ENCODE measurements at regions not wholly inside any gene's neighbourhood (a gene's known extent, or its start where the extent isn't known, plus 50 kb on each side); places are given as distances from the start of the nearest gene placed in this dataset.
"Not testable (repeated sequence)": the region's sequence is repeated elsewhere in the genome, so short reads cannot be mapped to it uniquely, and the experiment has no call there.

DNA sequence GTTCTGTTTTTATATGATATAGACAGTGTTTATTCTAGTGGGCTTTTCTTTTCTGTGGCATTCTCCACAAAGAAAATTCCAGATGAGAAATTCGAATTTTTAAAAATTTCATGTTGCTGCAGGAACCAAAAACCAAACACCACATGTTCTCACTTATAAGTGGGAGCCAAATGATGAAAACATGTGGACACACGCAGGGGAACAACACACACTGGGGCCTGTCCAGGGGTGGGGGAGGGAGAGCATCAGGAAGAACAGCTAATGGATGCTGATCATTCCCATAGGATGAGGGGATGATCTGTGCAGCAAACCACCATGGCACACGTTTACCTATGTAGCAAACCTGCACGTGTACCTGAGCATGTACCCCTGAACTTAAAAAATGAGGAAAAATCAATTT is 499.0 kb upstream of the SLC35B3 start:
- H3K27ac Mint-ChIP-seq (ENCODE audit: unreplicated experiment): no peak overlapping the region
- H3K36me3 Mint-ChIP-seq (ENCODE audit: insufficient read depth, unreplicated experiment): no peaks in the 10 kb centered on the region
- no peak overlapping the region for H3K4me3 Mint-ChIP-seq (ENCODE audit: low read depth, unreplicated experiment)
- DNase-seq: no peak
- CTCF ChIA-PET: no interaction called here
- TF ChIP-seq, protein P1, sequence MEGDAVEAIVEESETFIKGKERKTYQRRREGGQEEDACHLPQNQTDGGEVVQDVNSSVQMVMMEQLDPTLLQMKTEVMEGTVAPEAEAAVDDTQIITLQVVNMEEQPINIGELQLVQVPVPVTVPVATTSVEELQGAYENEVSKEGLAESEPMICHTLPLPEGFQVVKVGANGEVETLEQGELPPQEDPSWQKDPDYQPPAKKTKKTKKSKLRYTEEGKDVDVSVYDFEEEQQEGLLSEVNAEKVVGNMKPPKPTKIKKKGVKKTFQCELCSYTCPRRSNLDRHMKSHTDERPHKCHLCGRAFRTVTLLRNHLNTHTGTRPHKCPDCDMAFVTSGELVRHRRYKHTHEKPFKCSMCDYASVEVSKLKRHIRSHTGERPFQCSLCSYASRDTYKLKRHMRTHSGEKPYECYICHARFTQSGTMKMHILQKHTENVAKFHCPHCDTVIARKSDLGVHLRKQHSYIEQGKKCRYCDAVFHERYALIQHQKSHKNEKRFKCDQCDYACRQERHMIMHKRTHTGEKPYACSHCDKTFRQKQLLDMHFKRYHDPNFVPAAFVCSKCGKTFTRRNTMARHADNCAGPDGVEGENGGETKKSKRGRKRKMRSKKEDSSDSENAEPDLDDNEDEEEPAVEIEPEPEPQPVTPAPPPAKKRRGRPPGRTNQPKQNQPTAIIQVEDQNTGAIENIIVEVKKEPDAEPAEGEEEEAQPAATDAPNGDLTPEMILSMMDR (IDR thresholded peaks at IDR 0.05; ENCODE audit: unreplicated experiment): no peak
- H3K9me3 Mint-ChIP-seq (ENCODE audit: low read depth, unreplicated experiment): no peaks in the 10 kb centered on the region
- peaks cover 8% of the 10 kb centered on the region for H3K4me1 Mint-ChIP-seq (ENCODE audit: low read depth, unreplicated experiment)
- intact Hi-C loops (cut with micrococcal nuclease; ENCODE audit: unreplicated experiment): no loop called here
- no peaks in the 10 kb centered on the region for H3K27me3 Mint-ChIP-seq (ENCODE audit: unreplicated experiment)
- BruUV-seq (replicated peaks): no TSS peak

GRCh38 chr6:8930009-8930408 is 494.7 kb upstream of the SLC35B3 start:
- Mint-ChIP-seq H3K4me3 (ENCODE audit: low read depth, unreplicated experiment) (no peak overlapping the region), H3K36me3 (ENCODE audit: insufficient read depth, unreplicated experiment) (no peaks in the 10 kb centered on the region), H3K27me3 (ENCODE audit: unreplicated experiment) (no peaks in the 10 kb centered on the region), H3K27ac (ENCODE audit: unreplicated experiment) (no peak overlapping the region), H3K4me1 (ENCODE audit: low read depth, unreplicated experiment) (no peaks in the 10 kb centered on the region), H3K9me3 (ENCODE audit: low read depth, unreplicated experiment) (no peaks in the 10 kb centered on the region)
- CTCF ChIA-PET: no interaction called here
- TF ChIP-seq, protein P1 (IDR thresholded peaks at IDR 0.05; ENCODE audit: unreplicated experiment): no peak
- no TSS peak for BruUV-seq (replicated peaks)
- intact Hi-C loops (cut with micrococcal nuclease; ENCODE audit: unreplicated experiment): no loop called here
- DNase-seq: no peak

- H3K36me3 Mint-ChIP-seq (ENCODE audit: insufficient read depth, unreplicated experiment); intact Hi-C loops (cut with micrococcal nuclease; ENCODE audit: unreplicated experiment); H3K4me1 Mint-ChIP-seq (ENCODE audit: low read depth, unreplicated experiment); H3K4me3 Mint-ChIP-seq (ENCODE audit: low read depth, unreplicated experiment); H3K27me3 Mint-ChIP-seq (ENCODE audit: unreplicated experiment); H3K9me3 Mint-ChIP-seq (ENCODE audit: low read depth, unreplicated experiment); BruUV-seq (replicated peaks); DNase-seq; H3K27ac Mint-ChIP-seq (ENCODE audit: unreplicated experiment); CTCF ChIA-PET: not testable (repeated sequence)
Measured at GRCh38 chr6:8920244-8920643, 484.9 kb upstream of the SLC35B3 start.

DNA sequence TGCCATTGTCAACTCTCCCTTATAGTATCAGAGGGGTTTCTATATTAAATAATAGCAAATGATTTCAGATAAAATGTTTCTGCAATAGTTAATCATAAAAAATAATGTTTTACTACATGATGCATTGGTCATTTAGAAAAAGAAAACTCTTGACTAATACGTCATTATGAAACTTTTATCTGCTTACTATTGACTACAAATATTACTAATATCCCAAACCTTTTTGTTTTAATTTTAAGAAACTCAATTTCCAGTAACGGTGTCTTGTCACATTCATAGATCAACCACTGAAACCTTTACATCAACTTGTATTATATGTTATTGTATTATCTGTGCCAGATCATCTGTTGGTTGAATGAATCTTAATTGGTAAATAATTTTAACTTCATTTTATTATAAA is 482.9 kb upstream of the SLC35B3 start:
- H3K4me1 Mint-ChIP-seq (ENCODE audit: low read depth, unreplicated experiment): no peaks in the 10 kb centered on the region
- CTCF ChIA-PET: no interaction called here
- no TSS peak for BruUV-seq (replicated peaks)
- no peaks in the 10 kb centered on the region for H3K36me3 Mint-ChIP-seq (ENCODE audit: insufficient read depth, unreplicated experiment)
- DNase-seq: no peak
- intact Hi-C loops (cut with micrococcal nuclease; ENCODE audit: unreplicated experiment): no loop called here
- no peak overlapping the region for H3K27ac Mint-ChIP-seq (ENCODE audit: unreplicated experiment)
- no peaks in the 10 kb centered on the region for H3K9me3 Mint-ChIP-seq (ENCODE audit: low read depth, unreplicated experiment)
- H3K4me3 Mint-ChIP-seq (ENCODE audit: low read depth, unreplicated experiment): no peak overlapping the region
- TF ChIP-seq, protein P1 (IDR thresholded peaks at IDR 0.05; ENCODE audit: unreplicated experiment): no peak
- no peaks in the 10 kb centered on the region for H3K27me3 Mint-ChIP-seq (ENCODE audit: unreplicated experiment)

DNA sequence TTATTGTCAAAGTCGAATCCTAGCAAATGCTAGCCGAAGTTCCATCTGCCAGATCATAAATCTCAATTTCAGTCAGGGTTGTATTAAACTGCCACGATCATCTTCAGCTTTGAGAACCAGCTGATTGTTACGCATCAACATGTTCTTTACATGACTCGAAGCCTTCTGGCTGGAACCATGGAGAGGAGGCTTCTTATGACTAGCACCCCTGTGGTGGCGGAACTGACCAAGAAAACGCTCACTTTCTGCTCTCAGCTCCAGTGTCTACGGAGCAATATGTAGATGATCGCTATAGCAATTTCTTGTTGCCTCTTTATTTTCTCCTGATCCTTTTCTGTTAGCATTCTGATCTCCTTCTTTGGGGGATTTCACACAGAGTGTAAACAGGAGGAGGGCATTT is 479.4 kb upstream of the SLC35B3 start:
- CTCF ChIA-PET: no interaction called here
- no TSS peak for BruUV-seq (replicated peaks)

More for the DNA sequence above, 479.4 kb upstream of the SLC35B3 start:
- DNase-seq: no peak
- no peaks in the 10 kb centered on the region for H3K27me3 Mint-ChIP-seq (ENCODE audit: unreplicated experiment)
- TF ChIP-seq, protein P1 (IDR thresholded peaks at IDR 0.05; ENCODE audit: unreplicated experiment): no peak
- no peaks in the 10 kb centered on the region for H3K9me3 Mint-ChIP-seq (ENCODE audit: low read depth, unreplicated experiment)
- H3K36me3 Mint-ChIP-seq (ENCODE audit: insufficient read depth, unreplicated experiment): no peaks in the 10 kb centered on the region
- no peak overlapping the region for H3K4me3 Mint-ChIP-seq (ENCODE audit: low read depth, unreplicated experiment)
- intact Hi-C loops (cut with micrococcal nuclease; ENCODE audit: unreplicated experiment): no loop called here
- no peak overlapping the region for H3K27ac Mint-ChIP-seq (ENCODE audit: unreplicated experiment)
- no peaks in the 10 kb centered on the region for H3K4me1 Mint-ChIP-seq (ENCODE audit: low read depth, unreplicated experiment)
